ENCODE measurements at regions not wholly inside any gene's neighbourhood (a gene's known extent, or its start where the extent isn't known, plus 50 kb on each side); places are given as distances from the start of the nearest gene placed in this dataset.

DNA sequence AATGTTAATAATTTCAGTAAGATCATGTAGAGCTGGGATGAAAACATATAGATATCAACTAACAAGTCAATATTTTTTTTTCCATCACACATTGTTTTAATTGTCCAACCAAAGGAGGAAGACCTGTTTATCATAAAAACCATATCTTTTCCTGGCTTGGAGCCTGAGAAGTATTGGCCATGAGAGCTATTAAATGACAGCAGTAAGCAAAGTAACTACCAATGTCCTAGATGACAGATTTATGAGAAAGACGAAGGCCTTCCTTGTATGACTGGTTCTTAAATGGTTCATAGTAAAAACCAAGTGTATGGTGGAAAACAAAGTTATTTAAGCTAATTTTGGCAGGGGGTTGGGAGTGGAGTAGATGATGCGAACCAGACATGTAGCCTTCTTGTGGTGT lies 1147.1 kb upstream of the TENM4 start:
- TF ChIP-seq, protein P1, sequence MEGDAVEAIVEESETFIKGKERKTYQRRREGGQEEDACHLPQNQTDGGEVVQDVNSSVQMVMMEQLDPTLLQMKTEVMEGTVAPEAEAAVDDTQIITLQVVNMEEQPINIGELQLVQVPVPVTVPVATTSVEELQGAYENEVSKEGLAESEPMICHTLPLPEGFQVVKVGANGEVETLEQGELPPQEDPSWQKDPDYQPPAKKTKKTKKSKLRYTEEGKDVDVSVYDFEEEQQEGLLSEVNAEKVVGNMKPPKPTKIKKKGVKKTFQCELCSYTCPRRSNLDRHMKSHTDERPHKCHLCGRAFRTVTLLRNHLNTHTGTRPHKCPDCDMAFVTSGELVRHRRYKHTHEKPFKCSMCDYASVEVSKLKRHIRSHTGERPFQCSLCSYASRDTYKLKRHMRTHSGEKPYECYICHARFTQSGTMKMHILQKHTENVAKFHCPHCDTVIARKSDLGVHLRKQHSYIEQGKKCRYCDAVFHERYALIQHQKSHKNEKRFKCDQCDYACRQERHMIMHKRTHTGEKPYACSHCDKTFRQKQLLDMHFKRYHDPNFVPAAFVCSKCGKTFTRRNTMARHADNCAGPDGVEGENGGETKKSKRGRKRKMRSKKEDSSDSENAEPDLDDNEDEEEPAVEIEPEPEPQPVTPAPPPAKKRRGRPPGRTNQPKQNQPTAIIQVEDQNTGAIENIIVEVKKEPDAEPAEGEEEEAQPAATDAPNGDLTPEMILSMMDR (conservative IDR thresholded peaks at IDR 0.05; ENCODE audit: low read depth, low read length), result no peak
- no peak for TF ChIP-seq EZH2 (IDR thresholded peaks at IDR 0.05; ENCODE audit: low read length, unreplicated experiment)

All from PC-3 (cell line).